ENCODE measurements at regions not wholly inside any gene's neighbourhood (a gene's known extent, or its start where the extent isn't known, plus 50 kb on each side); places are given as distances from the start of the nearest gene placed in this dataset.

DNA sequence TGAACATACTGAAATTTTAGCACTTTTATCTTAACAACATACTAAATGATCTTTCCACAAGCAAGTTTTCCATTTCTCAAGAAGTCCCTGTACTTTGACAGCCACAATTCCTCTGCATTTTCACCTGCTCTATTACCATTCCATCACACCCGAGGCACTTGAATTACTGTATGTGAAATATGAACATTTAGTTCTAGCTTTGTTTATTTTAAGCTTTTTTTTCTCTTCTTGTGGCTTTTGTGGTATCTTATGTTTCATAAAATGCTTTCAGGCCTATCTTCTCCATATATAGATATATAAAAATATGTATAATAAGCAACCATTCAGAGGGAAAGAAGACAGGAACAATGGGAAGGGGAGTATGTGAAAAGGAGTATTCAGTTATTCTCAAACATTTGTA lies 693.9 kb downstream of the SATB2 start:
- Histone ChIP-seq H3K4me1 (no peaks in the 10 kb centered on the region), H3K27ac (no peak overlapping the region), H3K36me3 (no peaks in the 10 kb centered on the region), H3K9me3 (no peaks in the 10 kb centered on the region), H3K4me3 (no peak overlapping the region), H3K27me3 (no peaks in the 10 kb centered on the region)
- WGBS, 2 donors: 11 to 30% methylated on average over 1 of the region's 1 CpG
- intact Hi-C loops (cut with DNase I): no loop called here
- TF ChIP-seq POLR2AphosphoS5 (IDR thresholded peaks at IDR 0.05) (no peak), POLR2A (IDR thresholded peaks at IDR 0.05) (no peak), EP300 (IDR thresholded peaks at IDR 0.05) (no peak)
- TF ChIP-seq, protein P1, sequence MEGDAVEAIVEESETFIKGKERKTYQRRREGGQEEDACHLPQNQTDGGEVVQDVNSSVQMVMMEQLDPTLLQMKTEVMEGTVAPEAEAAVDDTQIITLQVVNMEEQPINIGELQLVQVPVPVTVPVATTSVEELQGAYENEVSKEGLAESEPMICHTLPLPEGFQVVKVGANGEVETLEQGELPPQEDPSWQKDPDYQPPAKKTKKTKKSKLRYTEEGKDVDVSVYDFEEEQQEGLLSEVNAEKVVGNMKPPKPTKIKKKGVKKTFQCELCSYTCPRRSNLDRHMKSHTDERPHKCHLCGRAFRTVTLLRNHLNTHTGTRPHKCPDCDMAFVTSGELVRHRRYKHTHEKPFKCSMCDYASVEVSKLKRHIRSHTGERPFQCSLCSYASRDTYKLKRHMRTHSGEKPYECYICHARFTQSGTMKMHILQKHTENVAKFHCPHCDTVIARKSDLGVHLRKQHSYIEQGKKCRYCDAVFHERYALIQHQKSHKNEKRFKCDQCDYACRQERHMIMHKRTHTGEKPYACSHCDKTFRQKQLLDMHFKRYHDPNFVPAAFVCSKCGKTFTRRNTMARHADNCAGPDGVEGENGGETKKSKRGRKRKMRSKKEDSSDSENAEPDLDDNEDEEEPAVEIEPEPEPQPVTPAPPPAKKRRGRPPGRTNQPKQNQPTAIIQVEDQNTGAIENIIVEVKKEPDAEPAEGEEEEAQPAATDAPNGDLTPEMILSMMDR (IDR thresholded peaks at IDR 0.05): no peak
- DNase-seq: no peak

DNA sequence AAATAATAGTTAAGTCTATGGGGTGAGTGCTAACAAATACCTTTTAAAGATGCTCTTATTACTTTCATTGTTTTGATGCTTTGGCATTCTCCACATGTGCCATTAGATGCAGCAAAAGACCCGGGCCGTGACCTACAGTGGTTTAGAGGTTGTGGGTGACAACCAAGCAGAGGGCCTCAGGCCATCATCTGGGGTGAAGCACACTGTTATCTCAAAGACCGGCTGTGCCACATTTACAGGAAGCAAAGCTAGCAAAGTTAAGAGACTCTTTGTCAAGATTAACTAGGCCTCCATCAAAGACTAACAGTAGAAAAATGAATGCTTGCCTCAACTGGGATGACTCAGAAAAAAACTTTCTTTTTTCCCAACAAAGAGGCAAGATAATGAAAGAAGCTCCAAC lies 695.3 kb downstream of the SATB2 start:
- H3K9me3 ChIP-seq: no peaks in the 10 kb centered on the region
- no peaks in the 10 kb centered on the region for H3K4me1 ChIP-seq
- no peaks in the 10 kb centered on the region for H3K36me3 ChIP-seq
- no peak overlapping the region for H3K4me3 ChIP-seq
- no peaks in the 10 kb centered on the region for H3K27me3 ChIP-seq
- 78 to 79% methylated on average over 3 of the region's 3 CpGs for WGBS, 2 donors
- TF ChIP-seq, protein P1 (IDR thresholded peaks at IDR 0.05): no peak
- TF ChIP-seq POLR2A (IDR thresholded peaks at IDR 0.05) (no peak), EP300 (IDR thresholded peaks at IDR 0.05) (no peak), POLR2AphosphoS5 (IDR thresholded peaks at IDR 0.05) (no peak)
- H3K27ac ChIP-seq: no peak overlapping the region
- intact Hi-C loops (cut with DNase I): no loop called here
- DNase-seq: no peak

DNA sequence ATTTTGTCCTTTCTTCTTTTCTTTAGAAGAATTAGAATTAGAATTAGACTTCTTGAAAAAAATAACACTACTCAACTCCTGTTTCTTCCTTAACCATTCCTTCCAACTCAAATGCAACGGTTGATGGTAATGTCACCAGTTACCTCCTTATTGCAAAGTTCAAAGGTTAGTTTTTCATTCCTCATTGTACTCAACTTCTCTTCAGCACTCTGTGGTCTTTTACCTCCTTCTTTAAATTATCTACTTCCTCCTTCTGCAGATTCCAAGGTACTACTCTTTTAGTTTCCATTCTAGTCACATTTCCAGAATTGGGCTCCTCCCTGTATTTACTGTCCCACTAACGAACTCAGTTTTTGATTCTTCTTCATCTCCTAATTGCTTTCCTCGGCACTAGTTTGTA lies 700.7 kb downstream of the SATB2 start:
- H3K36me3 ChIP-seq: no peaks in the 10 kb centered on the region
- no peak for DNase-seq
- no peaks in the 10 kb centered on the region for H3K27me3 ChIP-seq
- 12 to 56% methylated on average over 3 of the region's 3 CpGs for WGBS, 2 donors
- TF ChIP-seq POLR2A (IDR thresholded peaks at IDR 0.05) (no peak), EP300 (IDR thresholded peaks at IDR 0.05) (no peak)
- intact Hi-C loops (cut with DNase I): no loop called here
- no peak overlapping the region for H3K27ac ChIP-seq
- H3K9me3 ChIP-seq: no peaks in the 10 kb centered on the region
- H3K4me1 ChIP-seq: no peaks in the 10 kb centered on the region
- no peak overlapping the region for H3K4me3 ChIP-seq

DNA sequence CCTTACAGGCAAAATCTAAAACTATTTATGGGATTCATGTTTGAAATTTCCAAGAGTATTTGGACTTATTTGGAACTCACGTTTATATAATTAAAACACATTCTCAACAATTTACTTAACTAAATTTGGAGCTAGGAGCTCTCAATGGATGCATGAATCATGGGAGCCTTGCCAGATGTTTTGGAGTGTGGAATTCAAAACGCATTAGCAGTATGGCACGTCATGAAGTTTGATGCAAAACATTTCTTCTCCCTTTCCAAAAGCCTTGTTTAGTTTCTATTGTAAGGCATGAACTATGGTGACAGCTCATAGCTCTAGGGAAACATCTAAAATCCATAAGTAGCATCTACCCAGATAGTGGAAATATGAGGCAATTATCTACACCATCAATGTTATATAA lies 701.6 kb downstream of the SATB2 start:
- no peak overlapping the region for H3K27ac ChIP-seq
- no peak for DNase-seq
- no peaks in the 10 kb centered on the region for H3K36me3 ChIP-seq
- H3K4me1 ChIP-seq: no peaks in the 10 kb centered on the region
- no peaks in the 10 kb centered on the region for H3K27me3 ChIP-seq
- intact Hi-C loops (cut with DNase I): no loop called here
- WGBS, 2 donors: 64 to 72% methylated on average over 3 of the region's 3 CpGs
- H3K9me3 ChIP-seq: no peaks in the 10 kb centered on the region
- TF ChIP-seq POLR2A (IDR thresholded peaks at IDR 0.05) (no peak), EP300 (IDR thresholded peaks at IDR 0.05) (no peak), POLR2AphosphoS5 (IDR thresholded peaks at IDR 0.05) (no peak)
- TF ChIP-seq, protein P1 (IDR thresholded peaks at IDR 0.05): no peak
- no peak overlapping the region for H3K4me3 ChIP-seq

DNA sequence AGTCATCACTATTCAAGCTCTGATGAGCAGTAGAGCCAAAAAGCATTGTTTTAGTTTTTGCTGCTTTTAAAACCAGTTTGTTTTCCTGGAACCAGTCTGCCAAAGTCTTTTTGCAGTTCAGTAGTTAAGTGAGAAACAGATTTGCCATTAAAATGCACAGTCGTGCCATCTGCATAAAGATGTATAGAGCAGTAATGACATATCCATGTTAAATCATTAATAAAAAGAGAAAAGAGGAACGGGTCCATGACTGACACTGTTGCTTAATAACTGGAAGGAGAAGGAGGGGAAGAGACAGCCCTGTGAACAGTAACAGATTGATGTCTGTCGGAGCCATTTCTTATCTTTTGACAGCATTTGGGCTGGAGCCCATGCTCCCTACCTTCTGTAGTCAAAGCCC lies 704.6 kb downstream of the SATB2 start:
- Histone ChIP-seq H3K9me3 (no peaks in the 10 kb centered on the region), H3K4me3 (no peak overlapping the region), H3K27ac (no peak overlapping the region), H3K36me3 (no peaks in the 10 kb centered on the region), H3K27me3 (no peaks in the 10 kb centered on the region), H3K4me1 (no peaks in the 10 kb centered on the region)
- WGBS, 2 donors: 70 to 86% methylated on average over 3 of the region's 3 CpGs
- intact Hi-C loops (cut with DNase I): no loop called here
- no peak for DNase-seq
- no peak for TF ChIP-seq POLR2AphosphoS5 (IDR thresholded peaks at IDR 0.05)
- no peak for TF ChIP-seq POLR2A (IDR thresholded peaks at IDR 0.05)
- no peak for TF ChIP-seq EP300 (IDR thresholded peaks at IDR 0.05)
- TF ChIP-seq, protein P1 (IDR thresholded peaks at IDR 0.05): no peak

All from sigmoid colon (tissue), 6 donors.